PFSK-1 (cell line): ENCODE measurements at regions not wholly inside any gene's neighbourhood (a gene's known extent, or its start where the extent isn't known, plus 50 kb on each side); places are given as distances from the start of the nearest gene placed in this dataset.

ENCODE experiments used
- POLR2AphosphoS5 ChIP-seq: IDR thresholded peaks from 2 replicates; pipeline ENCODE4 v1.6.1; 2012; ENCODE audit warnings: low read depth, mild to moderate bottlenecking, control low read depth, low read length, moderate library complexity
- REST ChIP-seq, 2 experiments: IDR thresholded peaks; 2 replicates each; pipeline versions ENCODE4 v1.6.1 to v1.8.0; 2011 to 2012; ENCODE audit warnings: low read depth in 2 of 2, low read length in 2 of 2, control low read depth in 1 of 2, inconsistent platforms in 1 of 2, mild to moderate bottlenecking in 1 of 2, moderate library complexity in 1 of 2; ENCODE audit not compliant: insufficient read depth in 1 of 2
- SIN3A ChIP-seq: IDR thresholded peaks from 2 replicates; pipeline ENCODE4 v1.6.1; 2012; ENCODE audit warnings: mild to moderate bottlenecking, low read length, moderate library complexity, borderline replicate concordance; ENCODE audit not compliant: insufficient read depth
- TAF1 ChIP-seq: IDR thresholded peaks from 2 replicates; pipeline ENCODE4 v1.6.1; 2012; ENCODE audit warnings: low read length, control low read depth, borderline replicate concordance; ENCODE audit not compliant: insufficient read depth

DNA sequence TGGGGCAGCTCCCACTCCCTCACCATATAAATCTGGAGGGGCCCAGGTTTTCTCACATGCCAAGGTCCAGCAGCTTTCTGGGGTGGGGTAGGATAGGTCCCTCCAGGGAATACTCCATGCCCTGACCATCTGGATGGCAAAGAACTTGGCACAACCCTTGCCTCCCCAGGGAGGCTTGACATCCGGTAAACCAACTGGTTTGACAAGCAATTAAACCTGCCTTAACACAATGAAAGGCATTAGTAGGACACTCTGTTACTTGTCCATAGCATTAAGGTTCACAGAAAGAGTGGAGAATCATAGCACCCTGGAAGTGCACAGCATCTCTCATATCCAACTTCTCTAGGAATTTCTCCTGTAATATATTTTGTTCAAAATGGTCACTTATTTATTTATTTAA, 63.9 kb upstream of the MAF start:
- TF ChIP-seq POLR2AphosphoS5: no peak
- TF ChIP-seq REST (IDR thresholded peaks at IDR 0.05; ENCODE audit: insufficient read depth in 1 of 2, low read depth in 2 of 2, low read length in 2 of 2): no peak
- TF ChIP-seq TAF1: no peak
- no peak for TF ChIP-seq SIN3A
